ENCODE measurements at regions not wholly inside any gene's neighbourhood (a gene's known extent, or its start where the extent isn't known, plus 50 kb on each side); places are given as distances from the start of the nearest gene placed in this dataset.

GRCh38 chr1:96059736-96060135 is 661.8 kb upstream of the PTBP2 start:
- Histone ChIP-seq H3K9me3 (ENCODE audit: control insufficient read depth in 5 of 5, low read length in 5 of 5) (peaks cover 0 to 5% (median 0%) of the 10 kb centered on the region in 5 donors), H3K36me3 (ENCODE audit: control insufficient read depth in 5 of 5, insufficient read depth in 5 of 5, low read length in 5 of 5) (no peaks in the 10 kb centered on the region), H3K4me1 (ENCODE audit: control insufficient read depth in 5 of 5, insufficient read depth in 5 of 5, low read length in 5 of 5) (no peaks in the 10 kb centered on the region), H3K27me3 (ENCODE audit: control insufficient read depth in 5 of 5, insufficient read depth in 4 of 5, low read length in 5 of 5) (no peaks in the 10 kb centered on the region), H3K27ac (ENCODE audit: low read depth, low read length) (no peak overlapping the region), H3K4me3 (ENCODE audit: low read depth in 1 of 5, low read length in 5 of 5) (no peak overlapping the region), H3K9ac (ENCODE audit: low read length in 5 of 5) (no peak overlapping the region)

- no peaks in the 10 kb centered on the region for H3K4me1 ChIP-seq (ENCODE audit: control insufficient read depth in 5 of 5, insufficient read depth in 5 of 5, low read length in 5 of 5)
- no peak overlapping the region for H3K27ac ChIP-seq (ENCODE audit: low read depth, low read length)
- H3K36me3 ChIP-seq (ENCODE audit: control insufficient read depth in 5 of 5, insufficient read depth in 5 of 5, low read length in 5 of 5), result no peaks in the 10 kb centered on the region
- no peaks in the 10 kb centered on the region for H3K27me3 ChIP-seq (ENCODE audit: control insufficient read depth in 5 of 5, insufficient read depth in 4 of 5, low read length in 5 of 5)
- H3K9me3 ChIP-seq (ENCODE audit: control insufficient read depth in 5 of 5, low read length in 5 of 5), result peaks cover 0 to 5% (median 0%) of the 10 kb centered on the region in 5 donors
- no peak overlapping the region for H3K9ac ChIP-seq (ENCODE audit: low read length in 5 of 5)
- H3K4me3 ChIP-seq (ENCODE audit: low read depth in 1 of 5, low read length in 5 of 5), result no peak overlapping the region
Observed at GRCh38 chr1:96060621-96061020, 661.0 kb upstream of the PTBP2 start.

GRCh38 chr1:96072021-96072420 is 649.6 kb upstream of the PTBP2 start:
- no peak overlapping the region for H3K9ac ChIP-seq (ENCODE audit: low read length in 5 of 5)
- H3K36me3 ChIP-seq (ENCODE audit: control insufficient read depth in 5 of 5, insufficient read depth in 5 of 5, low read length in 5 of 5), result no peaks in the 10 kb centered on the region
- H3K4me1 ChIP-seq (ENCODE audit: control insufficient read depth in 5 of 5, insufficient read depth in 5 of 5, low read length in 5 of 5), result peaks cover 0 to 4% (median 0%) of the 10 kb centered on the region in 5 donors
- no peaks in the 10 kb centered on the region for H3K9me3 ChIP-seq (ENCODE audit: control insufficient read depth in 5 of 5, low read length in 5 of 5)
- H3K4me3 ChIP-seq (ENCODE audit: low read depth in 1 of 5, low read length in 5 of 5), result no peak overlapping the region
- no peaks in the 10 kb centered on the region for H3K27me3 ChIP-seq (ENCODE audit: control insufficient read depth in 5 of 5, insufficient read depth in 4 of 5, low read length in 5 of 5)
- H3K27ac ChIP-seq (ENCODE audit: low read depth, low read length), result no peak overlapping the region

- Histone ChIP-seq H3K27ac (ENCODE audit: low read depth, low read length) (no peak overlapping the region), H3K27me3 (ENCODE audit: control insufficient read depth in 5 of 5, insufficient read depth in 4 of 5, low read length in 5 of 5) (no peaks in the 10 kb centered on the region), H3K36me3 (ENCODE audit: control insufficient read depth in 5 of 5, insufficient read depth in 5 of 5, low read length in 5 of 5) (no peaks in the 10 kb centered on the region), H3K9me3 (ENCODE audit: control insufficient read depth in 5 of 5, low read length in 5 of 5) (no peaks in the 10 kb centered on the region), H3K4me3 (ENCODE audit: low read depth in 1 of 5, low read length in 5 of 5) (no peak overlapping the region), H3K9ac (ENCODE audit: low read length in 5 of 5) (no peak overlapping the region), H3K4me1 (ENCODE audit: control insufficient read depth in 5 of 5, insufficient read depth in 5 of 5, low read length in 5 of 5) (peaks cover 0 to 4% (median 0%) of the 10 kb centered on the region in 5 donors)
Observed at GRCh38 chr1:96073100-96073499, 648.5 kb upstream of the PTBP2 start.

- H3K36me3 ChIP-seq (ENCODE audit: control insufficient read depth in 5 of 5, insufficient read depth in 5 of 5, low read length in 5 of 5), result no peaks in the 10 kb centered on the region
- no peak overlapping the region for H3K4me3 ChIP-seq (ENCODE audit: low read depth in 1 of 5, low read length in 5 of 5)
- H3K4me1 ChIP-seq (ENCODE audit: control insufficient read depth in 5 of 5, insufficient read depth in 5 of 5, low read length in 5 of 5), result peaks cover 0 to 4% (median 0%) of the 10 kb centered on the region in 5 donors
- no peaks in the 10 kb centered on the region for H3K9me3 ChIP-seq (ENCODE audit: control insufficient read depth in 5 of 5, low read length in 5 of 5)
- H3K9ac ChIP-seq (ENCODE audit: low read length in 5 of 5), result no peak overlapping the region
- no peak overlapping the region for H3K27ac ChIP-seq (ENCODE audit: low read depth, low read length)
- no peaks in the 10 kb centered on the region for H3K27me3 ChIP-seq (ENCODE audit: control insufficient read depth in 5 of 5, insufficient read depth in 4 of 5, low read length in 5 of 5)
Observed at GRCh38 chr1:96074422-96074821, 647.2 kb upstream of the PTBP2 start.

- no peaks in the 10 kb centered on the region for H3K36me3 ChIP-seq (ENCODE audit: control insufficient read depth in 5 of 5, insufficient read depth in 5 of 5, low read length in 5 of 5)
Observed at GRCh38 chr1:96074876-96075577, 646.6 kb upstream of the PTBP2 start.

GRCh38 chr1:96075704-96076455 is 645.7 kb upstream of the PTBP2 start:
- Histone ChIP-seq H3K4me3 (ENCODE audit: low read depth in 1 of 5, low read length in 5 of 5) (no peak overlapping the region), H3K27me3 (ENCODE audit: control insufficient read depth in 5 of 5, insufficient read depth in 4 of 5, low read length in 5 of 5) (no peaks in the 10 kb centered on the region), H3K9me3 (ENCODE audit: control insufficient read depth in 5 of 5, low read length in 5 of 5) (no peaks in the 10 kb centered on the region), H3K36me3 (ENCODE audit: control insufficient read depth in 5 of 5, insufficient read depth in 5 of 5, low read length in 5 of 5) (no peaks in the 10 kb centered on the region), H3K9ac (ENCODE audit: low read length in 5 of 5) (no peak overlapping the region), H3K4me1 (ENCODE audit: control insufficient read depth in 5 of 5, insufficient read depth in 5 of 5, low read length in 5 of 5) (peaks cover 0 to 4% (median 0%) of the 10 kb centered on the region in 5 donors), H3K27ac (ENCODE audit: low read depth, low read length) (no peak overlapping the region)

More at GRCh38 chr1:96074876-96075577, 646.6 kb upstream of the PTBP2 start:
- no peak overlapping the region for H3K4me3 ChIP-seq (ENCODE audit: low read depth in 1 of 5, low read length in 5 of 5)
- H3K9ac ChIP-seq (ENCODE audit: low read length in 5 of 5), result no peak overlapping the region
- peaks cover 0 to 4% (median 0%) of the 10 kb centered on the region in 5 donors for H3K4me1 ChIP-seq (ENCODE audit: control insufficient read depth in 5 of 5, insufficient read depth in 5 of 5, low read length in 5 of 5)
- H3K9me3 ChIP-seq (ENCODE audit: control insufficient read depth in 5 of 5, low read length in 5 of 5), result no peaks in the 10 kb centered on the region
- no peak overlapping the region for H3K27ac ChIP-seq (ENCODE audit: low read depth, low read length)
- H3K27me3 ChIP-seq (ENCODE audit: control insufficient read depth in 5 of 5, insufficient read depth in 4 of 5, low read length in 5 of 5), result no peaks in the 10 kb centered on the region

GRCh38 chr1:96076589-96076988 is 645.0 kb upstream of the PTBP2 start:
- Histone ChIP-seq H3K36me3 (ENCODE audit: control insufficient read depth in 5 of 5, insufficient read depth in 5 of 5, low read length in 5 of 5) (no peaks in the 10 kb centered on the region), H3K4me3 (ENCODE audit: low read depth in 1 of 5, low read length in 5 of 5) (no peak overlapping the region), H3K9me3 (ENCODE audit: control insufficient read depth in 5 of 5, low read length in 5 of 5) (no peaks in the 10 kb centered on the region), H3K9ac (ENCODE audit: low read length in 5 of 5) (no peak overlapping the region), H3K27ac (ENCODE audit: low read depth, low read length) (no peak overlapping the region), H3K27me3 (ENCODE audit: control insufficient read depth in 5 of 5, insufficient read depth in 4 of 5, low read length in 5 of 5) (no peaks in the 10 kb centered on the region), H3K4me1 (ENCODE audit: control insufficient read depth in 5 of 5, insufficient read depth in 5 of 5, low read length in 5 of 5) (peaks cover 0 to 4% (median 0%) of the 10 kb centered on the region in 5 donors)

GRCh38 chr1:96079581-96079980 is 642.0 kb upstream of the PTBP2 start:
- Histone ChIP-seq H3K36me3 (ENCODE audit: control insufficient read depth in 5 of 5, insufficient read depth in 5 of 5, low read length in 5 of 5) (no peaks in the 10 kb centered on the region), H3K4me3 (ENCODE audit: low read depth in 1 of 5, low read length in 5 of 5) (no peak overlapping the region), H3K27ac (ENCODE audit: low read depth, low read length) (no peak overlapping the region), H3K4me1 (ENCODE audit: control insufficient read depth in 5 of 5, insufficient read depth in 5 of 5, low read length in 5 of 5) (peaks cover 0 to 4% (median 0%) of the 10 kb centered on the region in 5 donors), H3K9me3 (ENCODE audit: control insufficient read depth in 5 of 5, low read length in 5 of 5) (peaks cover 0 to 2% (median 0%) of the 10 kb centered on the region in 5 donors), H3K27me3 (ENCODE audit: control insufficient read depth in 5 of 5, insufficient read depth in 4 of 5, low read length in 5 of 5) (no peaks in the 10 kb centered on the region), H3K9ac (ENCODE audit: low read length in 5 of 5) (no peak overlapping the region)

- Histone ChIP-seq H3K27ac (ENCODE audit: low read depth, low read length) (no peak overlapping the region), H3K36me3 (ENCODE audit: control insufficient read depth in 5 of 5, insufficient read depth in 5 of 5, low read length in 5 of 5) (no peaks in the 10 kb centered on the region), H3K9ac (ENCODE audit: low read length in 5 of 5) (no peak overlapping the region), H3K9me3 (ENCODE audit: control insufficient read depth in 5 of 5, low read length in 5 of 5) (peaks cover 0 to 2% (median 0%) of the 10 kb centered on the region in 5 donors), H3K27me3 (ENCODE audit: control insufficient read depth in 5 of 5, insufficient read depth in 4 of 5, low read length in 5 of 5) (no peaks in the 10 kb centered on the region), H3K4me1 (ENCODE audit: control insufficient read depth in 5 of 5, insufficient read depth in 5 of 5, low read length in 5 of 5) (no peaks in the 10 kb centered on the region), H3K4me3 (ENCODE audit: low read depth in 1 of 5, low read length in 5 of 5) (no peak overlapping the region)
Observed at GRCh38 chr1:96080925-96081324, 640.7 kb upstream of the PTBP2 start.
